D721Med (cell line): ENCODE measurements at regions not wholly inside any gene's neighbourhood (a gene's known extent, or its start where the extent isn't known, plus 50 kb on each side); places are given as distances from the start of the nearest gene placed in this dataset.

Experiments used
- DNase-seq: peaks from one replicate; pipeline ENCODE4 v3.0.0; 2011; ENCODE audit warnings: low spot score; ENCODE audit not compliant: insufficient read length
- FAIRE-seq: peaks from 2 replicates; lab custom pipeline; 2011; peaks lifted over from hg19 to GRCh38; lab: Jason Lieb, UNC
- TF ChIP-seq, protein P1 (sequence below): IDR thresholded peaks from 2 replicates; pipeline ENCODE4 v1.5.1; 2012; ENCODE audit warnings: mild to moderate bottlenecking, control low read depth; ENCODE audit not compliant: insufficient read depth; ENCODE audit errors: missing control alignments

DNA sequence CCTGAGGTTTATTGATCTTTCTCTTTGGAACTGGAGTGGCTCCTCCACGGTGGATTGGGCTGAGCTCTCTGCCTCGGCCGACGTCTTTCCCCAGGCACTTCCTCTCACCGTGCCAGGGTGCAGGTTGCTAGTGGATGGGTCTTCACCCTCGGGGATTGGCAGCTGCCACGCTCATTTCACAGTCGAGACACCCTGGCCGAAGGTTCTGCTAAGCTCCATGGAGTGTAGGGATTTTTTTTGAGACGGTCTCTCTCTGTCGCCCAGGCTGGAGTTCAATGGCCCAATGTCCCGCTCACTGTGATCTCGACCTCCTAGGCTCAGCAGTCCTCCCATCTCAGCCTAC, 280.8 kb downstream of the SEC14L1 start:
- TF ChIP-seq, protein P1, sequence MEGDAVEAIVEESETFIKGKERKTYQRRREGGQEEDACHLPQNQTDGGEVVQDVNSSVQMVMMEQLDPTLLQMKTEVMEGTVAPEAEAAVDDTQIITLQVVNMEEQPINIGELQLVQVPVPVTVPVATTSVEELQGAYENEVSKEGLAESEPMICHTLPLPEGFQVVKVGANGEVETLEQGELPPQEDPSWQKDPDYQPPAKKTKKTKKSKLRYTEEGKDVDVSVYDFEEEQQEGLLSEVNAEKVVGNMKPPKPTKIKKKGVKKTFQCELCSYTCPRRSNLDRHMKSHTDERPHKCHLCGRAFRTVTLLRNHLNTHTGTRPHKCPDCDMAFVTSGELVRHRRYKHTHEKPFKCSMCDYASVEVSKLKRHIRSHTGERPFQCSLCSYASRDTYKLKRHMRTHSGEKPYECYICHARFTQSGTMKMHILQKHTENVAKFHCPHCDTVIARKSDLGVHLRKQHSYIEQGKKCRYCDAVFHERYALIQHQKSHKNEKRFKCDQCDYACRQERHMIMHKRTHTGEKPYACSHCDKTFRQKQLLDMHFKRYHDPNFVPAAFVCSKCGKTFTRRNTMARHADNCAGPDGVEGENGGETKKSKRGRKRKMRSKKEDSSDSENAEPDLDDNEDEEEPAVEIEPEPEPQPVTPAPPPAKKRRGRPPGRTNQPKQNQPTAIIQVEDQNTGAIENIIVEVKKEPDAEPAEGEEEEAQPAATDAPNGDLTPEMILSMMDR: no peak
- FAIRE-seq: no peak
- no peak for DNase-seq

DNA sequence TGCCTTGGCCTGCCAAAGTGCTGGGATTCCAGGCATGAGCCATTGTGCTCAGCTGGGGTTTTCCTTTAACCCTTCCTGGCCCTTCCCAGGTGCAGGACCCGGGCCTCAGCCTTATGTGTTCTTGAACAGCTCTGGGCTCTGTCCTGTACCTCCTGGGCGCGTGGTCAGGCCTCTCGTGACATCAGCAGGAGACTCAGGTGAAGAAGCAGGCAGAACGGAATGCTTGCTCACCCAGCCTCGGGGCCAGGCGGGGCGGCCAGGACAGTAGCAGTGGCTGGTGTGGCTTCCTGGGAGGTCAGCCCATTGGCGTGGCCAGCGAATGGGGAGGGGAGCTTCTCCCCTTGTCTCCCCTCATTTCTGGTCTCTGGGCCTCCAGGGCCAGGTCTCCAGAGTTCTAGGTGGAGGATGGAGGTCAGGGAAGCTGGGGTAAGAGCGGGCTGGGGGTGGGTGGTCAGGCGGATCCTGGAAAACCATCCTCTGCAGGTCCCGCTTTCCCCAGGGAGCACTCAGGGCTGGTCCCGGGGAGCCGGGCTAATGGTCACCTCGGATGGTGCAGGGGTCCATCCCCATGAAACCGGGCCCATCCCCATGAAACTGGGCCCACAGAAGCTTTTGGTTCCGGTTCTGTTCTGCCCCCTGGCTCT, 281.5 kb downstream of the SEC14L1 start:
- no peak for DNase-seq
- TF ChIP-seq, protein P1: no peak
- FAIRE-seq: no peak

DNA sequence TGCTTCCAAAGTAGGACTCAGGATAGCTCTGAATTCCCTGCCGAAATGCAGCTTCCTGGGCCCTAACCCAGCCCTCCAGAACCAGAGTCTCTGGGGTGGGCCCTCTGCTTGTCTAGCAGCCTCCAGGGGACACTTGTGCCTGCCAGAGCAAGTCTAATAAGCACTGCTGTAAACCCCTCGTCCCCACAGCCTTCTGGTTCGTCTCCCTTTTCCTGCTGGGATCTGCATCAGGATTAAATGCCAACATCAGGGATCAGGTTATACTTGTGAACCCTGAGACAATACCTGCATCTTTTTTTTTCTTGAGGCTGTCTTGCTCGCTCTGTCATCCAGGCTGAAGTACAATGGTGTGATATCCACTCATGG, 282.0 kb downstream of the SEC14L1 start:
- FAIRE-seq: no peak

DNA sequence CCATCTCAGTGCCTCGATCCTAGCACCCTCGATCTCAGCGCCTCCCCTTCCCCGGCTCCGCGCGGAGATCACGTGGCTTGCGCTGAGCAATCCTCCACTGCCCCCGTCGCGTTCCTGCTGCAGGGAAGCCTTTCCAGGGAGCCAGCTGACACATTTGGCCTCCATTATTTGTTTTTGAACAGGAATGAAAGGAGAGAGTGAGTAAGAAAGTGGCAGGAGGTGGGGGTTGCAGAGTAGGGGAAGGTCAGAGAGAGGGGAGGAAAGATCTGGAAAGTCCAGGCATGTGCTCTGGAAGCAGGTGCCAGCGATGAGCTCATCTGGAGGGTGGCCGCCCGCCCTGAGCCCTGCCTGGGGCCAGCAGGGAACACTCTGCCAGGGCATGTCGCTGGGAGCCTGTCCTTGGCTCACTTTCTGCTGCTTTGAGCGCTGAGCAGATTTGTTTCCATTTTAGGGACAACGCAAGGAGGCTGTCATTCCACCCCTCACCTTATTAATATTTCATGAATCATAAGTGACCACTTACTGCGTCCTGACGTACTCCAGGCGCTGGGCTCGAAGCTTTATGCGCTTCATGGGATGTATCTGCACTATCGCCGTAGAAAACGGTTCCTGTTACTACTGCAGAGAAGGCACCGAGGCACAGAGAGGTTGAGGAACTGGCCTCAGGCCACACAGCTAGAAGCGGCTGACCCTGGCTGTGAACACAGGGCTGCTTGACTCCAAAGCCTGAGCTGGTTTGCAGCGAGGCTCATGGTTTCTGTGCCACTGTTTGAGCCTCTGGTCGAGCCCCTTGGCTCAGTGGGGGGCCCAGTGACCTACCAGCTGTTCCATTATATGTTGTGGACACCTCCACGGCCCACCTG, 283.1 kb downstream of the SEC14L1 start:
- TF ChIP-seq, protein P1: no peak
- DNase-seq (no peak), FAIRE-seq (no peak)

More for the DNA sequence above, 282.0 kb downstream of the SEC14L1 start:
- no peak for DNase-seq
- TF ChIP-seq, protein P1: no peak

GRCh38 chr17:77424585-77425344, 284.0 kb downstream of the SEC14L1 start:
- no peak for DNase-seq
- TF ChIP-seq, protein P1: no peak
- no peak for FAIRE-seq

DNA sequence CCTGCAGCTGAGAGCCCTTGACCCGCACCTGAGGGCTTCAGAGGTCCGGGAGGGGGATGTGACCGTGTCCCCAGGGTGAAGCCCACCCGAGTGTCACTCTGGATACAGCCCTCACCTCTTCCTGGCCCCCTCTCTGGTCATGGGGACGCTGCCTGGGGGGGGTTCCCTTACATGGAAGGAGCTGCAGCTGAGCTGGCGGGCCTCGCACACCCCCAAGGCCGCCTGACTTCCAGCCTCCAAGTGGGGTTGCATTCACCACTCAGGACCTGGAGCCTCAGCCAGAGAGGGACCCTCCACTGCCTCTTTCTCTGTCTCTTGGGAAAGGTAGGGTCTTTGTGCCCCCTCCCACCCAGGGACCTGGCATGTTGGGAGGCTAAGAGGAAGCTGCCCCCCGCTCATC, 284.6 kb downstream of the SEC14L1 start:
- TF ChIP-seq, protein P1: no peak

More for the DNA sequence above, 284.6 kb downstream of the SEC14L1 start:
- no peak for DNase-seq
- no peak for FAIRE-seq
